Astrocyte (in vitro differentiated cells and primary cell): ENCODE measurements at regions not wholly inside any gene's neighbourhood (a gene's known extent, or its start where the extent isn't known, plus 50 kb on each side); places are given as distances from the start of the nearest gene placed in this dataset.

Source experiments
- DNase-seq: peaks from one replicate; pipeline ENCODE4 v3.0.0-alpha.2; 2010; ENCODE audit warnings: low read depth
- FAIRE-seq: peaks from 2 replicates; lab custom pipeline; 2011; peaks lifted over from hg19 to GRCh38; lab: Jason Lieb, UNC
- H2AFZ ChIP-seq: 2 replicates; pipeline ENCODE4 v1.6.0; 2012; ENCODE audit warnings: low read depth, low read length, inconsistent platforms
- H3K27ac ChIP-seq: 2 replicates; pipeline ENCODE4 v1.5.1; 2011; ENCODE audit warnings: low read depth, low read length, inconsistent platforms
- H3K27me3 ChIP-seq: 2 replicates; pipeline ENCODE4 v1.6.0; 2011; ENCODE audit warnings: low read length, inconsistent platforms; ENCODE audit not compliant: insufficient read depth
- H3K36me3 ChIP-seq: 2 replicates; pipeline ENCODE4 v1.5.1; 2011; ENCODE audit warnings: low read length, inconsistent platforms; ENCODE audit not compliant: insufficient read depth
- H3K4me1 ChIP-seq: 2 replicates; pipeline ENCODE4 v1.5.1; 2011; ENCODE audit warnings: low read length, inconsistent platforms; ENCODE audit not compliant: insufficient read depth
- H3K4me2 ChIP-seq: 2 replicates; pipeline ENCODE4 v1.6.0; 2012; ENCODE audit warnings: low read length, inconsistent platforms
- H3K4me3 ChIP-seq: 2 replicates; pipeline ENCODE4 v1.5.1; 2011; ENCODE audit warnings: low read depth, mild to moderate bottlenecking, low read length, inconsistent platforms; ENCODE audit not compliant: insufficient read depth
- H3K79me2 ChIP-seq: 2 replicates; pipeline ENCODE4 v1.6.0; 2012; ENCODE audit warnings: mild to moderate bottlenecking, low read length, inconsistent platforms; ENCODE audit not compliant: insufficient read depth
- H3K9ac ChIP-seq: 2 replicates; pipeline ENCODE4 v1.6.0; 2012; ENCODE audit warnings: mild to moderate bottlenecking, low read length, inconsistent platforms
- H3K9me3 ChIP-seq: 2 replicates; pipeline ENCODE4 v1.5.1; 2012; ENCODE audit warnings: low read depth, mild to moderate bottlenecking, low read length, inconsistent platforms; ENCODE audit not compliant: insufficient read depth
- H4K20me1 ChIP-seq: 2 replicates; pipeline ENCODE4 v1.6.0; 2012; ENCODE audit warnings: low read length, inconsistent platforms; ENCODE audit not compliant: insufficient read depth
- H3K27ac Mint-ChIP-seq: one replicate; pipeline ENCODE4 v1.8.0; 2021; ENCODE audit warnings: mild to moderate bottlenecking, mixed read lengths; ENCODE audit not compliant: unreplicated experiment
- H3K27me3 Mint-ChIP-seq: one replicate; pipeline ENCODE4 v1.8.0; 2021; ENCODE audit warnings: low read depth, mixed read lengths; ENCODE audit not compliant: unreplicated experiment
- H3K36me3 Mint-ChIP-seq: one replicate; pipeline ENCODE4 v1.8.0; 2021; ENCODE audit warnings: low read depth, mixed read lengths; ENCODE audit not compliant: unreplicated experiment
- H3K4me1 Mint-ChIP-seq: one replicate; pipeline ENCODE4 v1.8.0; 2021; ENCODE audit warnings: low read depth, mixed read lengths; ENCODE audit not compliant: unreplicated experiment
- H3K4me3 Mint-ChIP-seq: one replicate; pipeline ENCODE4 v1.8.0; 2021; ENCODE audit warnings: mild to moderate bottlenecking, moderate library complexity, mixed read lengths; ENCODE audit not compliant: unreplicated experiment
- H3K9me3 Mint-ChIP-seq: one replicate; pipeline ENCODE4 v1.8.0; 2021; ENCODE audit warnings: mild to moderate bottlenecking, mixed read lengths; ENCODE audit not compliant: unreplicated experiment
- CTCF ChIP-seq: IDR thresholded peaks from 2 replicates; pipeline ENCODE4 v1.5.1; 2011; ENCODE audit warnings: low read depth, mild to moderate bottlenecking, inconsistent platforms, low read length, moderate library complexity; ENCODE audit not compliant: insufficient read depth
- EZH2 ChIP-seq: IDR thresholded peaks from 2 replicates; pipeline ENCODE4 v1.6.1; 2012; ENCODE audit warnings: mild to moderate bottlenecking, low read length, inconsistent platforms; ENCODE audit not compliant: insufficient read depth

GRCh38 chr4:115357776-115358175 is 244.4 kb upstream of the NDST4 start:
- FAIRE-seq: no peak
- peaks cover 14% of the 10 kb centered on the region for H3K9me3 Mint-ChIP-seq

GRCh38 chr4:115356176-115356575 is 242.8 kb upstream of the NDST4 start:
- Mint-ChIP-seq H3K36me3 (no peaks in the 10 kb centered on the region), H3K4me3 (no peak overlapping the region), H3K4me1 (peaks cover 8% of the 10 kb centered on the region), H3K27ac (no peak overlapping the region), H3K27me3 (no peaks in the 10 kb centered on the region), H3K9me3 (peaks cover 14% of the 10 kb centered on the region)
- H2AFZ ChIP-seq: no peak overlapping the region
- no peak overlapping the region for H3K4me3 ChIP-seq
- no peak overlapping the region for H3K4me2 ChIP-seq
- H3K79me2 ChIP-seq: no peaks in the 10 kb centered on the region
- no peaks in the 10 kb centered on the region for H4K20me1 ChIP-seq
- H3K27ac ChIP-seq: no peak overlapping the region
- no peaks in the 10 kb centered on the region for H3K4me1 ChIP-seq
- FAIRE-seq: no peak
- H3K27me3 ChIP-seq: no peaks in the 10 kb centered on the region
- H3K36me3 ChIP-seq: no peaks in the 10 kb centered on the region
- no peak overlapping the region for H3K9ac ChIP-seq
- TF ChIP-seq EZH2 (no peak), CTCF (no peak)
- DNase-seq: no peak
- H3K9me3 ChIP-seq: no peaks in the 10 kb centered on the region

More at GRCh38 chr4:115357776-115358175, 244.4 kb upstream of the NDST4 start:
- Histone ChIP-seq H3K27me3 (no peaks in the 10 kb centered on the region), H3K9me3 (no peaks in the 10 kb centered on the region), H3K79me2 (no peaks in the 10 kb centered on the region), H3K4me3 (no peak overlapping the region), H2AFZ (no peak overlapping the region), H3K4me2 (no peak overlapping the region), H3K4me1 (no peaks in the 10 kb centered on the region), H3K36me3 (no peaks in the 10 kb centered on the region), H3K9ac (no peak overlapping the region), H4K20me1 (no peaks in the 10 kb centered on the region), H3K27ac (no peak overlapping the region)
- DNase-seq: no peak
- no peak overlapping the region for H3K27ac Mint-ChIP-seq
- no peak overlapping the region for H3K4me3 Mint-ChIP-seq
- H3K27me3 Mint-ChIP-seq: no peaks in the 10 kb centered on the region
- TF ChIP-seq EZH2: no peak
- TF ChIP-seq CTCF: no peak
- H3K4me1 Mint-ChIP-seq: peaks cover 8% of the 10 kb centered on the region
- H3K36me3 Mint-ChIP-seq: no peaks in the 10 kb centered on the region

GRCh38 chr4:115355329-115355728 is 241.9 kb upstream of the NDST4 start:
- no peaks in the 10 kb centered on the region for H3K9me3 ChIP-seq
- H3K79me2 ChIP-seq: no peaks in the 10 kb centered on the region
- peaks cover under 1% of the 10 kb centered on the region for H3K4me1 Mint-ChIP-seq
- H3K4me3 ChIP-seq: no peak overlapping the region
- H3K27ac Mint-ChIP-seq: no peak overlapping the region
- H3K4me2 ChIP-seq: no peak overlapping the region
- H3K4me3 Mint-ChIP-seq: no peak overlapping the region
- FAIRE-seq (no peak), DNase-seq (no peak)
- no peaks in the 10 kb centered on the region for H3K27me3 ChIP-seq
- TF ChIP-seq EZH2: no peak
- TF ChIP-seq CTCF: no peak
- no peaks in the 10 kb centered on the region for H3K4me1 ChIP-seq
- no peak overlapping the region for H3K9ac ChIP-seq
- no peak overlapping the region for H3K27ac ChIP-seq
- H3K36me3 ChIP-seq: no peaks in the 10 kb centered on the region
- no peaks in the 10 kb centered on the region for H3K36me3 Mint-ChIP-seq
- H2AFZ ChIP-seq: no peak overlapping the region
- peaks cover 20% of the 10 kb centered on the region for H3K9me3 Mint-ChIP-seq
- H3K27me3 Mint-ChIP-seq: no peaks in the 10 kb centered on the region
- H4K20me1 ChIP-seq: no peaks in the 10 kb centered on the region
